Memory B cell (primary cell): ENCODE measurements at regions not wholly inside any gene's neighbourhood (a gene's known extent, or its start where the extent isn't known, plus 50 kb on each side); places are given as distances from the start of the nearest gene placed in this dataset.

Experiments used
- ATAC-seq: fragments of 150-1000 bp; cut with Tn5 transposase; 2 replicates; pipeline ENCODE4 v1.10.0; 2021; ENCODE audit warnings: low read depth, mild to moderate bottlenecking, moderate library complexity
- DNase-seq, 2 donors: peaks; one replicate each; pipeline ENCODE4 v3.0.0; 2022; ENCODE audit warnings: low spot score in 2 of 2
- H3K27ac Mint-ChIP-seq: one replicate; pipeline ENCODE4 v1.8.0; 2022; ENCODE audit warnings: mild to moderate bottlenecking, moderate library complexity, mixed read lengths
- H3K27me3 Mint-ChIP-seq: one replicate; pipeline ENCODE4 v1.8.0; 2022; ENCODE audit warnings: mixed read lengths
- H3K36me3 Mint-ChIP-seq: one replicate; pipeline ENCODE4 v1.8.0; 2022; ENCODE audit warnings: mild to moderate bottlenecking, mixed read lengths
- H3K4me1 Mint-ChIP-seq: one replicate; pipeline ENCODE4 v1.8.0; 2022; ENCODE audit warnings: mixed read lengths
- H3K4me3 Mint-ChIP-seq: one replicate; pipeline ENCODE4 v1.8.0; 2022; ENCODE audit warnings: mild to moderate bottlenecking, moderate library complexity, mixed read lengths
- H3K9me3 Mint-ChIP-seq: one replicate; pipeline ENCODE4 v1.8.0; 2022; ENCODE audit warnings: mixed read lengths

DNA sequence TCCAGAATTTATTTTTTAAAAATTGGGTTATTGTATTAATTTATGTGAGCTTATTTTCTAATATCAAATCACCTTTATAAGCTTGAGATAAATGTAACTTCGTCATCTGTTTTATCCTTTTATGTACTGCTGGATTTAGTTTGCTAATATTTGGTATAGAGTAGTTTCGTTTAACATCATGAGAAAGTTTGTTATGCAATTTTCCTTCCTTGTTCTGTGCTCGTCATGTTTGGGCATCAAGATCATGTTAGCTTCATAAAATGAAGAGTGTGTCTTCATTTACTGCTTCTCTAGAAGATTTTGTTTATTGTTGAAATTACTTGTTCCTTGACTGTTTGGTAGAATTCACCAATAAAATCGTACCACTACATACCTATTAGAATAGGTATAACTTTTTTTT is 262.1 kb upstream of the SATB1 start:
- DNase-seq, result no peak
- H3K4me1 Mint-ChIP-seq, result no peaks in the 10 kb centered on the region
- H3K27ac Mint-ChIP-seq, result no peak overlapping the region
- H3K4me3 Mint-ChIP-seq, result no peak overlapping the region
- no peak for ATAC-seq
- H3K9me3 Mint-ChIP-seq, result no peaks in the 10 kb centered on the region
- no peaks in the 10 kb centered on the region for H3K27me3 Mint-ChIP-seq
- no peaks in the 10 kb centered on the region for H3K36me3 Mint-ChIP-seq

DNA sequence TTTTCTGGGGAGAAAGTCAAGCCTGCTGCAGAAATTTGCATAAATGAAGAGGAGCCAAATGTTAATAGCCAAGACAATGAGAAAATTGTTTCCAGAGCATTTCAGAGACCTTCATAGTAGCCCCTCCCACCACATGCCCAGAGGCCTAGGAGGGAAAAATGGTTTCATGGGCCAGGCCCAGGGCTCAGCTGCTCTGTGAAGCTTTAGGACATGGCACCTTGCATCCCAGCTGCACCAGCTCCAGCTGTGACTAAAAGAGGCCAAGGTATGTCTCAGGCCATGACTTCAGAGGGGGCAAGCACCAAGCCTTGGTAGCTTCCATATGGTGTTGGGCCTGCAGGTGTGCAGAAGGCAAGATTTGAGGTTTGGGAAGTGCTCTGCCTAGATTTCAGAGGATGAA is 258.8 kb upstream of the SATB1 start:
- ATAC-seq, result no peak
- Mint-ChIP-seq H3K36me3 (no peaks in the 10 kb centered on the region), H3K27ac (no peak overlapping the region), H3K4me1 (no peaks in the 10 kb centered on the region), H3K27me3 (no peaks in the 10 kb centered on the region), H3K4me3 (no peak overlapping the region), H3K9me3 (no peaks in the 10 kb centered on the region)
- no peak for DNase-seq

DNA sequence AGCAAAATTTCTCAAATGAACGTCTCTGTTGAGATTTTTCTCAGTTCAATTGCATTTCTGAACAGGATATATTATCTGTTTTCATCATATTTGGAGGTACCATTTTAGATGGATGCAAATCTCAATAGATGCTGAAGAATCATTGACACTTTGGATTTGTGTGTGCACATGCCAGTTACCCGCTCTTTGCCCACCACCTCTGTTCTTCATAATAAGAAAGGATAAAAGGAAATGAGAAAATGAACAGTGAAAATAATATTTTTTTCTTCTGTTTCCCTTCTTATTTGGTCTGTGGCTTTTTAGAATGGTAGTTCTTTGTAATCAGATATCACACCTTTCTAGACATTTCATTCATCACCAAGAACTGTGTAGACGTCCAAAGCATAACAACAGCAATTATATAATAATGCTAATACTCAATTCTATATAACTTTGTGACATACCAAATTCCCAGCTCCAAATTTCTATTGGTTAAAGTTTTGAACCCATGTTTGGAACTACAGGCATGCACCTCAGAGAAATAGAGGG is 256.7 kb upstream of the SATB1 start:
- Mint-ChIP-seq H3K27me3 (no peaks in the 10 kb centered on the region), H3K36me3 (no peaks in the 10 kb centered on the region), H3K4me3 (no peak overlapping the region), H3K4me1 (no peaks in the 10 kb centered on the region), H3K9me3 (no peaks in the 10 kb centered on the region), H3K27ac (no peak overlapping the region)
- ATAC-seq (no peak), DNase-seq (no peak)

DNA sequence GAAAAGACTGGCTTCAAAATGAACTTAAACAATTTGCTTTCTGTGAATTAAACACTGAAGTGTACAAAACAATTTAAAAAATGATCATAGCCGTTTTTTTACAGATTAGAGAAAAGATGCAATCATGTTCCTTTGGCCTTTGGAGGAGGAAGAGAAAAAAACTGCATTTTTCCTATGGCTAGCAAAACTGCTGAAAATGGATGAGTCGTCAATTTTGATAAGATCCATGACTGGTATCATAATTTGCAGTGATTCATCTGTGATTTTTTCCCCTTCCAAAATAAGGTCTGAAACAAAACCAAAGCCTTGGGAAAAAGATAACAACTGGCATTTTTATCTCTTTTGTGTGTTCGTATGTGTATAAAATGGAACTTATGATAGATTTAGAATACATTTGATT is 255.6 kb upstream of the SATB1 start:
- H3K36me3 Mint-ChIP-seq, result no peaks in the 10 kb centered on the region
- H3K9me3 Mint-ChIP-seq, result no peaks in the 10 kb centered on the region
- no peaks in the 10 kb centered on the region for H3K27me3 Mint-ChIP-seq
- ATAC-seq (no peak), DNase-seq (no peak)
- no peaks in the 10 kb centered on the region for H3K4me1 Mint-ChIP-seq
- H3K4me3 Mint-ChIP-seq, result no peak overlapping the region
- H3K27ac Mint-ChIP-seq, result no peak overlapping the region

DNA sequence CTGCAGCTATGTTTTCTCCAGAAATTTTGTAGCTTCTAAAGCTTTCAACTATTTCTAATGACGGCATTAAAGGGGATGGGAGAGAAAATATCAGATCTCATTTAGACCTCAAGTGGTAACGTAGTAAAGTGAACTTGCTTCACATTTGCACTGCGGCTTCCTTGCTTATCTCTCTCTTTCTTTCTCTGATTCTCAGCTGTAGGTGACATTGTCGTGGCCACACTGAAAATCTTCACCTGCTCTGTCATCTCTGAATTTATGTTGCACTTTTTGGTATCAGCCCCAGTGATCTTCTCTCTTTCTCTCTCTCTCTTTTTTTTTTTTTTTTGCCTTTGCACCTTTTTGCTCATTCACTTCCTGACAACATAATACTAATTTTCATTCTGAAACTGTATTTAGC is 254.1 kb upstream of the SATB1 start:
- no peaks in the 10 kb centered on the region for H3K27me3 Mint-ChIP-seq
- H3K4me1 Mint-ChIP-seq, result no peaks in the 10 kb centered on the region
- no peak overlapping the region for H3K4me3 Mint-ChIP-seq
- no peaks in the 10 kb centered on the region for H3K9me3 Mint-ChIP-seq
- no peaks in the 10 kb centered on the region for H3K36me3 Mint-ChIP-seq
- DNase-seq, result no peak
- H3K27ac Mint-ChIP-seq, result no peak overlapping the region
- ATAC-seq, result no peak

DNA sequence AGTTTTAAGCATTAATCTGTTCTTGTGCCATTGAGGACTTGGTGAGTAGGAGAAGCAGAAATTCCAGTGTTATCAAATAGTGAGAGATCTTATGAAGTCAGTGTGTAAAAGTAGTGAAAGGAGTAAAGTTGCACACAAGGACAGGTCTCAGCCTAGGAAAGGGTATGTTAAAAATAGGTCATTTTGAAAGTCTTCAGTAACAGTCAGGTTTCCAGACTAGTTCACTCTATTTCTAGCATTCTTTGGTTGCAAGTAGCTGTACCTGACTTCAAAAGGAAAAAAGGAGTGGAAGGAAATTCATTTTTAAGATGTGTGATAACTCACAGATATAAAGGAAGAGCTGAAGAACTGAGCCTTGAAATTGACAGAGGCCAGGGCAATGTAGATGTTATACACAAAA is 250.1 kb upstream of the SATB1 start:
- Mint-ChIP-seq H3K27ac (no peak overlapping the region), H3K36me3 (no peaks in the 10 kb centered on the region), H3K27me3 (no peaks in the 10 kb centered on the region), H3K4me1 (no peaks in the 10 kb centered on the region), H3K9me3 (no peaks in the 10 kb centered on the region), H3K4me3 (no peak overlapping the region)
- DNase-seq, result no peak
- ATAC-seq, result no peak

DNA sequence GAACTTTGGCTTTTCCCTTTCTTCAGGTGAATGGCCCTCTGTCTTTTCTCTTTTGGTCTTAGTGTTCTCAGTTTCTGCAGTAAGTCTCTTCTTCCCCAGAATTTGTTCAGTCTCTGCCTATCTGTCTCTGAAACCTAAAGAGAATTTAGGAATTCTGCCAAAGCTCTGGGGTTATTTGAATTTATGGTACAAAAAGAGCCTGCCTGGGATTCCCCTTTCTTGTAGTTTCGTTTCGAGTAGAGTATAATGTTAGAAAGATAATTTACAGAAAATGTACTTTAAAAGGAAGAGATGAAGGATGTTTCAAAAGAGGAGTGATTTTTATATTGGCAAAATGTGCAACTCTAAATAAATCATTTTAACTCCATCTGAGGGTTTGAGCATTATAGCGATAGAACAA is 247.4 kb upstream of the SATB1 start:
- no peak for DNase-seq
- H3K27me3 Mint-ChIP-seq, result peaks cover 2% of the 10 kb centered on the region
- H3K4me3 Mint-ChIP-seq, result no peak overlapping the region
- H3K27ac Mint-ChIP-seq, result no peak overlapping the region
- peaks cover 2% of the 10 kb centered on the region for H3K9me3 Mint-ChIP-seq
- no peak for ATAC-seq
- no peaks in the 10 kb centered on the region for H3K4me1 Mint-ChIP-seq
- H3K36me3 Mint-ChIP-seq, result peaks cover 2% of the 10 kb centered on the region

DNA sequence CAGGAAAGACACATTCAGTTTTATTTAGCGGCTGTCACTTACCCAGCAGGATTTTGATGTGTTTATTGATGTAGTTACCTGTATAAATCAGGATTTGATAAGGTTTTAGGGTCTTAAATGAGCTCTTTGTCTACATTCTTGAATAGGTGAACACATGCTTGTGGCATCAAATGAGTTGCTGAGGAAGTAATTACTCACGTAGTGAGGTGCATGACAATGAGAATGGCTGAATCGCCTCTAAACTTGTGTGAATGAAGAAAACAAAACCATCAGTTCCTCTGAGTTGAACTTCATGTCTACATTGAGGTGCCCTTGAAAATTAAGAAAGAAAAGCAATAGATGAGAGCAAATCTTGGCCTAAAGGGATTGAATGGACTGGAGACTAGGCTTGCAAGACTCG is 245.6 kb upstream of the SATB1 start:
- no peaks in the 10 kb centered on the region for H3K4me1 Mint-ChIP-seq
- H3K4me3 Mint-ChIP-seq, result no peak overlapping the region
- peaks cover 2% of the 10 kb centered on the region for H3K27me3 Mint-ChIP-seq
- peaks cover 2% of the 10 kb centered on the region for H3K9me3 Mint-ChIP-seq
- H3K36me3 Mint-ChIP-seq, result peaks cover 2% of the 10 kb centered on the region
- ATAC-seq, result no peak
- no peak overlapping the region for H3K27ac Mint-ChIP-seq
- DNase-seq, result no peak

DNA sequence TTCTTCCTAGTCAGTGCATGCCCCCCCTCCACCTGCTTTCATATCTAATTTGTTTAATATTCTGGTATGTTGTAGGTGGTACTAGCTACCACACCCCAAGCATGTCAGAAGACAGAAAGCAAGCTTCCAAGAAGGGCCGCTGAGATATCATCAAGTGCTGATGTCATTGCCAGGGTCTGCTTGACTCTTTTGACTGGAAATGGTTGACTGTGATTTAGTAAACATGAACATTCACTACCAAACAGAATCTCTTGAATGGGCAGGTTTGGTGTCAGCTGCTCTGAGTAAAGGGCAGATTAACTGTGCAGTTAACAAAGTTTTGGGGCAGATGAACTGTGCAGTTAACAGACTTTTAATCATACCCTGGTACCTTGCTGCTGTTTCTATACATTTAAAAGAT is 244.2 kb upstream of the SATB1 start:
- Mint-ChIP-seq H3K27me3 (peaks cover 2% of the 10 kb centered on the region), H3K9me3 (peaks cover 2% of the 10 kb centered on the region), H3K4me3 (no peak overlapping the region), H3K4me1 (no peaks in the 10 kb centered on the region), H3K27ac (no peak overlapping the region), H3K36me3 (peaks cover 2% of the 10 kb centered on the region)
- DNase-seq (no peak), ATAC-seq (no peak)

DNA sequence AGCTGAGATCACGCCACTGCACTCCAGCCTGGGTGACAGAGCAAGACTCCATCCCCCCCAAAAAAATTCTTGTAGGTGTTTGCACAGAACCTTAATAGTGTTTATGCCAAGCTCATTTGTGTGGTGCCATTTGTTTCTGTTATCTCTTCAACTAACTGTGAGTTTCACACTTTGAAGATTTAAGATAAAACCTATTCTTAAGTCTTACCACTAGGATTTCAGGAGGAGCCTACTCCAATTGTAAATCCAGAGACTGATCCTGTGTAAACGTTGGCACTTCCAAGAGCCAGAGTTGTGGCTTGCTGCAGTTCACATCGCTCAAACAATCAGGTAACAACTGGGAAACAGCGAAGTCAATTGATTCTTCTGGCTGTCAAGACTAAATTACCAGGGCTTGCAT is 242.4 kb upstream of the SATB1 start:
- Mint-ChIP-seq H3K36me3 (peaks cover 2% of the 10 kb centered on the region), H3K9me3 (peaks cover 2% of the 10 kb centered on the region), H3K27me3 (peaks cover 2% of the 10 kb centered on the region), H3K4me1 (no peaks in the 10 kb centered on the region), H3K27ac (no peak overlapping the region), H3K4me3 (no peak overlapping the region)
- ATAC-seq (no peak), DNase-seq (no peak)

DNA sequence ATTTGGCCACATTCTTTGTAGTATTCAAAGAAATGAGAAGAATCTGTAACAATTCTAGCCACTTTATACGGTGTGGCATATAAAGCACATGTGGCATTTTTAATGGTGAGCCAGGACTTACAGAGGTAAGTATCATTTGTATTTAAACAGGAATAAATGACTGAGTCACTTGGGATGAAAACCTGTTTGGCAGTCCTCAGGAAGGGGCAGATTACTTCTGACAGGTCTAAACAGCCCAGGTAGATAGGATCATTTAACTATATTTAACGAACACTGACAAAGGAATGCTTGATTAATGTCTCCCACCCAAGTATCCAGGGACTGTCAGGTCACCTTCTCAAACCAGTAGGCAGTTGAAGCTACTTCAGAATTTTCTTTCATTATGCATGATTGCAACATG is 241.5 kb upstream of the SATB1 start:
- peaks cover 2% of the 10 kb centered on the region for H3K27me3 Mint-ChIP-seq

DNA sequence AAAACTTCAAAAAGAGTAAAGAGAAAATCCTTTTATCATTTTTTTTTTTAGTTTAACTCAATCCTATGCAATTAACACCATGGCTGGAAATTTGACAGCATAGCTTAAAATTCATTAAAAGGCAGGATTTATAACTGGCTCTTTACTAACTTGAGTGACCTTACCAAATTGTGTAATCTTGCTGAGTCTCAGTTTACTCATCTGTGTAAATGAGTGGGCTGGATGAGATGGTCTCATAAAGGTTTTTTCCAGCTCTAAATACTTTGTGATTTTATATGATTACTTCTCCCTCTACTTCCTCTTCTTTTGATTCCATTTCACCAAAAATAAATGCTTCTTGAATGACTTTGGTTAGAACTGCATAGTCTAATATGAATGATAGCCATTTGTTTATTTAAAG is 234.9 kb upstream of the SATB1 start:
- ATAC-seq (no peak), DNase-seq (no peak)
- H3K27ac Mint-ChIP-seq, result no peak overlapping the region
- H3K27me3 Mint-ChIP-seq, result no peaks in the 10 kb centered on the region
- no peaks in the 10 kb centered on the region for H3K36me3 Mint-ChIP-seq
- peaks cover 3% of the 10 kb centered on the region for H3K9me3 Mint-ChIP-seq
- no peaks in the 10 kb centered on the region for H3K4me1 Mint-ChIP-seq
- H3K4me3 Mint-ChIP-seq, result no peak overlapping the region

More for the DNA sequence above, 241.5 kb upstream of the SATB1 start:
- no peak for DNase-seq
- no peak for ATAC-seq
- Mint-ChIP-seq H3K9me3 (peaks cover 2% of the 10 kb centered on the region), H3K4me3 (no peak overlapping the region), H3K4me1 (no peaks in the 10 kb centered on the region), H3K36me3 (peaks cover 2% of the 10 kb centered on the region), H3K27ac (no peak overlapping the region)

DNA sequence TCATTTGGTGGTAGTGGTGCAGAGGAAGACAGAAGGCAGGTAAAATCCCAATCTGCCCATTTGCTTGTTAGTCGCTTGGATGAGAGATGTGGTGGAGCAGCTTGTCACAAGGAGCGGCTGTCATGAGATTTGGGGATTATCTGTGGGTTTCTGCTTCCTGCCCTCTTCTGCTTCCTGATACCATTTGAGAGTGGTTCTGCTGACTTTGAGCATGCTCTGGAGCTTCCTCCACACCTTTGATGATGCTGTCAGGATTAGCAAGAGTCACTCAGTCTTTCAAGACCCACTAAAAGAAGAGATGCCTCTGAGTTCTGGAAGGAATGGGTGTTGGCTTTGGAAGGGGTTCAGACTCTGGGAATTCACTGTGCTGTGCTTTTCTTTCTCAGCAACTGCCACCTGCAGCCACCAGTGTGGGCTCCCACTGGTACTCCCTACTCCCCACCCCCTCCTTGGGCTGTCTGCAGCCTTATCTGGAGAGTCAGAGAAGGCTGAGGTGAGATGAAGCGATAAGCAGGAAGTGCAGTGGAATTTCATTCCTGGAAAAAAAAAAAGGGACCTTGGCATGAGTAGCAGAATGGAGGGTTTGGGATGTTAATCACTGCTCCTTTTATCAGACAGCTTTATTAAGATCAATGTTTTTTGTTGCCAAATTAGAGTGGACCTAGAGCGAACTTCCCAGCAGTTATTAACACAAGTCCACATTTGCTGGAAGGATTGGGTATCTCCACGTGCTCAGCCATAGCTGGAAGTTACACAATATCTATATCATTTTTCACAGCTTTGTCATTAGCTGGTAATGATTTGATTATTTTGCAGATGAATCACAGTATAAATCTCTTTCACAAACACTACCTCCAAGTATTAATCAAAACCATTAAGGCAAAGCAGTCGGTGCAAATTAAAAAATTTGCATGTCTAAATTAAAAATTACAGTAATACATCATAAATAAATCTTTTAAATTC is 233.0 kb upstream of the SATB1 start:
- DNase-seq, result no peak
- Mint-ChIP-seq H3K27me3 (peaks cover 2% of the 10 kb centered on the region), H3K9me3 (peaks cover 3% of the 10 kb centered on the region), H3K4me1 (no peaks in the 10 kb centered on the region), H3K36me3 (no peaks in the 10 kb centered on the region), H3K4me3 (no peak overlapping the region), H3K27ac (no peak overlapping the region)
- ATAC-seq, result no peak

DNA sequence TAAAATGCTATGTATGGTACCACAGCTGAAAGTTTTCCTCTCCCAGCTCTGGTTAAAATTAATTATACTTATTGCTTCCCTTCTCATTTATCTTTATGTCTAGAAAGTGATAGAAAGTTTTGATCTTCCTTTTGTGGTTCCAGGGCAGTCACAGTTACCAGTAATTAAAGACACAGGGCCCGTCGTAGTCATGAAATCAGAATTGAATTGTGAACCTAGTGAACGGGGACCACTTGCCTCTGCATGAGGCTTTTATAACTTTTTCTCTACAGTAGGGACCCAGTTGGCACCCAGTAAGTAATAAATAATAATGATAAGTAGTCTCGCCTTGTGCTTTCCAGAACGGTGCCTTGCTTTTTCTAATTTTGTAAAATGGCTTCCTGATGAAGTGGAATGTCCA is 231.7 kb upstream of the SATB1 start:
- no peak overlapping the region for H3K27ac Mint-ChIP-seq
- H3K4me1 Mint-ChIP-seq, result no peaks in the 10 kb centered on the region
- H3K9me3 Mint-ChIP-seq, result peaks cover 3% of the 10 kb centered on the region
- H3K36me3 Mint-ChIP-seq, result no peaks in the 10 kb centered on the region
- DNase-seq (no peak), ATAC-seq (no peak)
- no peak overlapping the region for H3K4me3 Mint-ChIP-seq
- peaks cover 2% of the 10 kb centered on the region for H3K27me3 Mint-ChIP-seq

DNA sequence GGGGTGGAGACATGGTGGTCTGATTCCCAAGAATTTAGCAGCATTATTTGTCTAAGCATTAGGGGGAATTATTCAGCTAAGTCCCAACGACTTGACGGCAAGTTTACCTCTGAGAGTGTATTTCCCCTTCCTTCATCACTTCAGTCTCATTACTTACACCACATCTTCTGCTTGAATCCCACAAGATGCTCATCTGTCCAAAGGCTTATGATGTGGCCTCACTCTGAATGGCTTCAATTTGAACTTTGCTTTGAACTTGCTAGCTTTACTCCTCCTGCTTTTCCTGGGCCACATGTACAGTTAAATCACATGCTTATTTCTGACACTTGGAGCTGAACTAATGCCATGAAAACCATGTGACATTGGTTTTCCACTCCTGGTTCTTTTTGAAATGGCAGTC is 231.3 kb upstream of the SATB1 start:
- Mint-ChIP-seq H3K36me3 (no peaks in the 10 kb centered on the region), H3K27ac (no peak overlapping the region), H3K9me3 (peaks cover 3% of the 10 kb centered on the region), H3K4me1 (no peaks in the 10 kb centered on the region), H3K27me3 (peaks cover 2% of the 10 kb centered on the region), H3K4me3 (no peak overlapping the region)
- no peak for ATAC-seq
- no peak for DNase-seq
